IMR-90 (cell line): ENCODE measurements at regions not wholly inside any gene's neighbourhood (a gene's known extent, or its start where the extent isn't known, plus 50 kb on each side); places are given as distances from the start of the nearest gene placed in this dataset.

Source experiments
- ATAC-seq: fragments of 200-7000 bp; cut with Tn5 transposase; 2 replicates; pipeline ENCODE4 v1.9.1; 2020; ENCODE audit warnings: low read depth, mild to moderate bottlenecking, moderate library complexity
- BruUV-seq: library from RNA; stranded (reverse); fragments of 400-500 nt; replicated peaks from 2 replicates; lab custom pipeline; 2021; lab: Mats Ljungman, UMichigan
- CTCF ChIA-PET: fragments of 300-600 bp; formaldehyde crosslinking; extraction: SDS; loops from one replicate; lab custom pipeline; 2021; ENCODE audit warnings: antibody characterized with exemption; lab: Yijun Ruan, JAX
- POLR2A ChIA-PET: fragments of 300-600 bp; sonication (Branson Sonifier 250); formaldehyde crosslinking; loops from one replicate; lab custom pipeline; 2022; ENCODE audit warnings: antibody characterized with exemption; ENCODE audit not compliant: unreplicated experiment; lab: Charles Lee
- DNase-seq: peaks from one replicate; pipeline ENCODE4 v3.0.0; 2013
- H2AFZ ChIP-seq: replicated peaks from 2 replicates; pipeline ENCODE3; 2013; ENCODE audit warnings: low read length, mild to moderate bottlenecking; ENCODE audit not compliant: poor library complexity
- H2AK5ac ChIP-seq: 2 replicates; pipeline ENCODE4 v1.6.1; 2013; ENCODE audit warnings: low read depth, low read length, inconsistent platforms
- H2AK9ac ChIP-seq: replicated peaks from 2 replicates; pipeline ENCODE3; 2013; ENCODE audit warnings: mild to moderate bottlenecking, low read depth, low read length, moderate library complexity; ENCODE audit not compliant: poor library complexity
- H2BK120ac ChIP-seq: 2 replicates; pipeline ENCODE4 v1.6.1; 2013; ENCODE audit warnings: low read depth, low read length, inconsistent platforms
- H2BK15ac ChIP-seq: 3 replicates; pipeline ENCODE4 v1.6.1; 2013; ENCODE audit warnings: low read depth, low read length, inconsistent platforms
- H2BK20ac ChIP-seq: 2 replicates; pipeline ENCODE4 v1.6.1; 2013; ENCODE audit warnings: low read depth, mild to moderate bottlenecking, inconsistent platforms, low read length, moderate library complexity
- H2BK5ac ChIP-seq: 2 replicates; pipeline ENCODE4 v1.6.1; 2013; ENCODE audit warnings: mild to moderate bottlenecking, low read depth, low read length, inconsistent platforms; ENCODE audit not compliant: poor library complexity, severe bottlenecking
- H3K14ac ChIP-seq: replicated peaks from 2 replicates; pipeline ENCODE4 v1.6.1; 2013; ENCODE audit warnings: low read depth, low read length, inconsistent platforms
- H3K18ac ChIP-seq: 2 replicates; pipeline ENCODE4 v1.6.1; 2013; ENCODE audit warnings: low read depth, low read length, control low read depth
- H3K23ac ChIP-seq: 2 replicates; pipeline ENCODE4 v1.6.1; 2013; ENCODE audit warnings: low read depth, low read length, inconsistent platforms
- H3K27ac ChIP-seq: 2 replicates; pipeline ENCODE4 v1.5.1; 2013; ENCODE audit warnings: mild to moderate bottlenecking, control low read depth, low read length; ENCODE audit not compliant: insufficient read depth
- H3K27me3 ChIP-seq: 2 replicates; pipeline ENCODE4 v1.6.1; 2013; ENCODE audit warnings: low read length; ENCODE audit not compliant: control insufficient read depth, insufficient read depth
- H3K36me3 ChIP-seq: 2 replicates; pipeline ENCODE4 v1.6.1; 2013; ENCODE audit warnings: low read length, mixed read lengths; ENCODE audit not compliant: control insufficient read depth, insufficient read depth
- H3K4ac ChIP-seq: 2 replicates; pipeline ENCODE4 v1.6.1; 2013; ENCODE audit warnings: low read depth, low read length, inconsistent platforms
- H3K4me1 ChIP-seq: 2 replicates; pipeline ENCODE4 v1.6.1; 2013; ENCODE audit warnings: low read length, mixed read lengths; ENCODE audit not compliant: control insufficient read depth, insufficient read depth
- H3K4me2 ChIP-seq: 2 replicates; pipeline ENCODE4 v1.6.1; 2013; ENCODE audit warnings: low read depth, mild to moderate bottlenecking, control low read depth, low read length, moderate library complexity
- H3K4me3 ChIP-seq: 2 replicates; pipeline ENCODE4 v1.5.1; 2013; ENCODE audit warnings: low read depth, mild to moderate bottlenecking, control low read depth, low read length, moderate library complexity; ENCODE audit not compliant: insufficient read depth
- H3K56ac ChIP-seq: 2 replicates; pipeline ENCODE4 v1.6.1; 2013; ENCODE audit warnings: low read length, inconsistent platforms; ENCODE audit not compliant: insufficient read depth; ENCODE audit errors: extremely low read depth
- H3K79me1 ChIP-seq, 2 experiments: 2 replicates each; pipeline ENCODE4 v1.6.1; 2013; ENCODE audit warnings: low read length in 2 of 2, inconsistent platforms in 1 of 2, low read depth in 1 of 2
- H3K9ac ChIP-seq: 2 replicates; pipeline ENCODE4 v1.6.1; 2013; ENCODE audit warnings: low read depth, low read length, control low read depth
- H3K9me1 ChIP-seq: 2 replicates; pipeline ENCODE4 v1.6.1; 2013; ENCODE audit warnings: low read length, inconsistent platforms; ENCODE audit not compliant: insufficient read depth
- H3K9me3 ChIP-seq: 2 replicates; pipeline ENCODE4 v1.6.1; 2013; ENCODE audit warnings: low read length; ENCODE audit not compliant: control insufficient read depth, insufficient read depth
- H4K20me1 ChIP-seq: 2 replicates; pipeline ENCODE4 v1.6.1; 2013; ENCODE audit warnings: low read length, inconsistent platforms; ENCODE audit not compliant: insufficient read depth
- H4K5ac ChIP-seq: 2 replicates; pipeline ENCODE4 v1.6.1; 2013; ENCODE audit warnings: mild to moderate bottlenecking, low read depth, low read length, control low read depth
- H4K8ac ChIP-seq, 2 experiments: 2 replicates each; pipeline ENCODE4 v1.6.1; 2013; ENCODE audit warnings: low read depth in 2 of 2, low read length in 2 of 2, control low read depth in 1 of 2, inconsistent platforms in 1 of 2
- H4K91ac ChIP-seq: 2 replicates; pipeline ENCODE4 v1.6.1; 2013; ENCODE audit warnings: low read depth, low read length, inconsistent platforms; ENCODE audit not compliant: insufficient read depth
- FOS ChIP-seq: fragments of 150-350 bp; IDR thresholded peaks from 2 replicates; pipeline ENCODE4 v1.6.1; 2016; ENCODE audit warnings: low read depth, low read length
- MAZ ChIP-seq: IDR thresholded peaks from 2 replicates; pipeline ENCODE4 v1.6.1; 2012; ENCODE audit warnings: low read depth, mild to moderate bottlenecking, low read length, improper control_type of control experiment, moderate library complexity, borderline replicate concordance
- POLR2A ChIP-seq: IDR thresholded peaks from 2 replicates; pipeline ENCODE4 v1.6.1; 2012; ENCODE audit warnings: mild to moderate bottlenecking, low read depth, low read length
- RAD21 ChIP-seq: IDR thresholded peaks from 2 replicates; pipeline ENCODE4 v1.6.1; 2012; ENCODE audit warnings: low read length, improper control_type of control experiment
- RCOR1 ChIP-seq: IDR thresholded peaks from 2 replicates; pipeline ENCODE4 v1.6.1; 2012; ENCODE audit warnings: mild to moderate bottlenecking, low read length, improper control_type of control experiment; ENCODE audit not compliant: insufficient replicate concordance
- RFX5 ChIP-seq: IDR thresholded peaks from 2 replicates; pipeline ENCODE4 v1.8.0; 2012; ENCODE audit warnings: low read depth, mild to moderate bottlenecking, low read length, moderate library complexity
- SMC3 ChIP-seq: fragments of 150-350 bp; IDR thresholded peaks from 2 replicates; pipeline ENCODE4 v1.6.1; 2016; ENCODE audit warnings: low read depth, mild to moderate bottlenecking, antibody characterized with exemption, low read length, moderate library complexity
- WGBS, 2 experiments: methylation state at CpG; one replicate each; pipeline versions ENCODE4 v1.1.5 to v1.1.7; 2013; ENCODE audit warnings: missing lambda C conversion rate in 2 of 2; ENCODE audit not compliant: insufficient read length in 1 of 2; ENCODE audit errors: extremely low coverage in 2 of 2; 5-methylcytosine and 5-hydroxymethylcytosine counted together
- dilution Hi-C: fragments of 300-500 bp; cut with HindIII; formaldehyde crosslinking; loops from one replicate; pipeline ENCODE4 v1.14.3; 2018; ENCODE audit warnings: low sequenced_read_pairs; ENCODE audit not compliant: unreplicated experiment
- in situ Hi-C: fragments of 300-500 bp; cut with MboI; formaldehyde crosslinking; loops from 3 replicates; pipeline ENCODE4 v1.14.3; 2019; ENCODE audit warnings: low sequenced_read_pairs, inconsistent platforms, mixed read lengths
- intact Hi-C: fragments of 100-400 bp; cut with micrococcal nuclease; formaldehyde crosslinking; loops from 2 replicates; pipeline ENCODE4 v1.10.0; 2022
- TF ChIP-seq, protein P1 (sequence below): fragments of 150-350 bp; IDR thresholded peaks from 2 replicates; pipeline ENCODE4 v1.6.1; 2016; ENCODE audit warnings: low read depth, mild to moderate bottlenecking, low read length, moderate library complexity, borderline replicate concordance
- TF ChIP-seq, protein P2 (sequence below): conservative IDR thresholded peaks from 2 replicates; pipeline ENCODE4 v1.5.1; 2012; ENCODE audit warnings: mild to moderate bottlenecking, low read depth, low read length, improper control_type of control experiment

DNA sequence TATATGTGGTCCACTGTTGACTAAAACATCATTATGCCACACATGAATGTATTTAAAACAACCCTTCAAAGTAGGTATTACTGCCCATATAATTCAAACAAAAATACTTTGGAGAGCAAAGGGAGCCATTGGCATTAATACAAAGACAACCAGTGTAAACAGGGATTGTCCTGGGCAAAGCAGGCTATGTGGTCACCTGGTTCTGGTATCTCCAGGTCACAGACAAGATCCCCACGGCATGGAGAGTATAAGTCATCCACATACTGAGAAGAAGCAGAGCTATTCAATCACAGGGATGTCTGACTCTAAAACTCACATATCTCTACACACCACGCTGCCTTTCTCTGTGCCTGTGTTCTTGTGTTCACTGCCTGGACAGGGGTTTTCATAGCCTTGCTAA, 81.4 kb upstream of the BZW1 start:
- H2BK5ac ChIP-seq = no peak overlapping the region
- peak overlapping the region; percentile 40; the same call in 1 of the 3 replicates for H2BK15ac ChIP-seq
- H3K79me1 ChIP-seq = no peaks in the 10 kb centered on the region
- no peak for TF ChIP-seq POLR2A
- TF ChIP-seq, protein P1, sequence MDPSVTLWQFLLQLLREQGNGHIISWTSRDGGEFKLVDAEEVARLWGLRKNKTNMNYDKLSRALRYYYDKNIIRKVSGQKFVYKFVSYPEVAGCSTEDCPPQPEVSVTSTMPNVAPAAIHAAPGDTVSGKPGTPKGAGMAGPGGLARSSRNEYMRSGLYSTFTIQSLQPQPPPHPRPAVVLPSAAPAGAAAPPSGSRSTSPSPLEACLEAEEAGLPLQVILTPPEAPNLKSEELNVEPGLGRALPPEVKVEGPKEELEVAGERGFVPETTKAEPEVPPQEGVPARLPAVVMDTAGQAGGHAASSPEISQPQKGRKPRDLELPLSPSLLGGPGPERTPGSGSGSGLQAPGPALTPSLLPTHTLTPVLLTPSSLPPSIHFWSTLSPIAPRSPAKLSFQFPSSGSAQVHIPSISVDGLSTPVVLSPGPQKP = no peak
- no peak for TF ChIP-seq RCOR1
- no peak for TF ChIP-seq SMC3
- TF ChIP-seq, protein P2, sequence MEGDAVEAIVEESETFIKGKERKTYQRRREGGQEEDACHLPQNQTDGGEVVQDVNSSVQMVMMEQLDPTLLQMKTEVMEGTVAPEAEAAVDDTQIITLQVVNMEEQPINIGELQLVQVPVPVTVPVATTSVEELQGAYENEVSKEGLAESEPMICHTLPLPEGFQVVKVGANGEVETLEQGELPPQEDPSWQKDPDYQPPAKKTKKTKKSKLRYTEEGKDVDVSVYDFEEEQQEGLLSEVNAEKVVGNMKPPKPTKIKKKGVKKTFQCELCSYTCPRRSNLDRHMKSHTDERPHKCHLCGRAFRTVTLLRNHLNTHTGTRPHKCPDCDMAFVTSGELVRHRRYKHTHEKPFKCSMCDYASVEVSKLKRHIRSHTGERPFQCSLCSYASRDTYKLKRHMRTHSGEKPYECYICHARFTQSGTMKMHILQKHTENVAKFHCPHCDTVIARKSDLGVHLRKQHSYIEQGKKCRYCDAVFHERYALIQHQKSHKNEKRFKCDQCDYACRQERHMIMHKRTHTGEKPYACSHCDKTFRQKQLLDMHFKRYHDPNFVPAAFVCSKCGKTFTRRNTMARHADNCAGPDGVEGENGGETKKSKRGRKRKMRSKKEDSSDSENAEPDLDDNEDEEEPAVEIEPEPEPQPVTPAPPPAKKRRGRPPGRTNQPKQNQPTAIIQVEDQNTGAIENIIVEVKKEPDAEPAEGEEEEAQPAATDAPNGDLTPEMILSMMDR = no peak
- no peak for TF ChIP-seq FOS
- TF ChIP-seq RAD21 = no peak
- no peak for TF ChIP-seq MAZ
- no peak for TF ChIP-seq RFX5
- H3K56ac ChIP-seq = no peak overlapping the region
- WGBS, 2 experiments = no CpG with 5 or more reads among the region's 2 CpGs
- H2BK120ac ChIP-seq = no peak overlapping the region
- H3K27me3 ChIP-seq = peaks cover 27% of the 10 kb centered on the region
- intact Hi-C loops = no loop called here
- ChIA-PET POLR2A (no interaction called here), CTCF (no interaction called here)
- H3K23ac ChIP-seq = no peak overlapping the region
- no peak overlapping the region for H4K91ac ChIP-seq
- no peak overlapping the region for H4K5ac ChIP-seq
- H3K9me1 ChIP-seq = no peaks in the 10 kb centered on the region
- no TSS peak for BruUV-seq
- ATAC-seq (no peak), DNase-seq (no peak)
- no peak overlapping the region for H3K9ac ChIP-seq
- H3K9me3 ChIP-seq = no peaks in the 10 kb centered on the region
- dilution Hi-C loops = no loop called here
- H3K4me1 ChIP-seq = no peaks in the 10 kb centered on the region
- no peaks in the 10 kb centered on the region for H4K20me1 ChIP-seq
- no peak overlapping the region for H3K14ac ChIP-seq
- in situ Hi-C loops = no loop called here
- no peak overlapping the region for H3K4me3 ChIP-seq
- no peak overlapping the region for H3K18ac ChIP-seq
- no peak overlapping the region for H3K27ac ChIP-seq
- no peak overlapping the region for H3K4me2 ChIP-seq
- no peak overlapping the region for H3K4ac ChIP-seq
- H2AFZ ChIP-seq = no peak overlapping the region
- peak overlapping the region; percentile 10 for H2AK9ac ChIP-seq
- H3K36me3 ChIP-seq = no peaks in the 10 kb centered on the region
- H2AK5ac ChIP-seq = no peak overlapping the region
- no peak overlapping the region for H4K8ac ChIP-seq
- H2BK20ac ChIP-seq = no peak overlapping the region
